GM19025 (cell line): ENCODE measurements at regions not wholly inside any gene's neighbourhood (a gene's known extent, or its start where the extent isn't known, plus 50 kb on each side); places are given as distances from the start of the nearest gene placed in this dataset.
"Not testable (repeated sequence)": the region's sequence is repeated elsewhere in the genome, so short reads cannot be mapped to it uniquely, and the experiment has no call there.

Source experiments
- ATAC-seq: cut with Tn5 transposase; IDR thresholded peaks from one replicate; pipeline ENCODE4 v1.9.1; 2021; ENCODE audit warnings: mild to moderate bottlenecking, low read depth, moderate library complexity; ENCODE audit not compliant: unreplicated experiment

- no peak for ATAC-seq
Observed at GRCh38 chr16:9141813-9142212, 50.4 kb downstream of the HAPSTR1 start.

GRCh38 chr16:9144106-9144505 is 52.7 kb downstream of the HAPSTR1 start:
- ATAC-seq: no peak

- no peak for ATAC-seq
Observed at GRCh38 chr16:9148374-9149015, 57.1 kb downstream of the HAPSTR1 start.

GRCh38 chr16:9151074-9151473 is 59.6 kb downstream of the HAPSTR1 start:
- ATAC-seq: no peak

GRCh38 chr16:9151597-9151996 is 60.2 kb downstream of the HAPSTR1 start:
- ATAC-seq: no peak

- ATAC-seq: no peak
Observed at GRCh38 chr16:9152649-9153501, 61.4 kb downstream of the HAPSTR1 start.

GRCh38 chr16:9153502-9153864 is 62.0 kb downstream of the HAPSTR1 start:
- no peak for ATAC-seq

- ATAC-seq: no peak
Observed at GRCh38 chr16:9154567-9155410, 63.3 kb downstream of the HAPSTR1 start.

- no peak for ATAC-seq
Observed at GRCh38 chr16:9155871-9156270, 64.4 kb downstream of the HAPSTR1 start.

GRCh38 chr16:9159839-9160550 is 68.6 kb downstream of the HAPSTR1 start:
- no peak for ATAC-seq

- no peak for ATAC-seq
Observed at GRCh38 chr16:9160551-9160911, 69.1 kb downstream of the HAPSTR1 start.

GRCh38 chr16:9165681-9166080 is 74.2 kb downstream of the HAPSTR1 start:
- no peak for ATAC-seq

GRCh38 chr16:9166326-9166993 is 75.0 kb downstream of the HAPSTR1 start:
- not testable (repeated sequence) for ATAC-seq

GRCh38 chr16:9169094-9169493 is 77.7 kb downstream of the HAPSTR1 start:
- ATAC-seq: no peak

GRCh38 chr16:9170470-9170869 is 79.0 kb downstream of the HAPSTR1 start:
- no peak for ATAC-seq

GRCh38 chr16:9176547-9177418 is 85.3 kb downstream of the HAPSTR1 start:
- ATAC-seq: no peak

- ATAC-seq: no peak
Observed at GRCh38 chr16:9177861-9178260, 86.4 kb downstream of the HAPSTR1 start.

- ATAC-seq: no peak
Observed at GRCh38 chr16:9183682-9184353, 92.4 kb downstream of the HAPSTR1 start.

GRCh38 chr16:9184354-9184690 is 92.9 kb downstream of the HAPSTR1 start:
- ATAC-seq: no peak
